ENCODE measurements at regions not wholly inside any gene's neighbourhood (a gene's known extent, or its start where the extent isn't known, plus 50 kb on each side); places are given as distances from the start of the nearest gene placed in this dataset.
"Not testable (repeated sequence)": the region's sequence is repeated elsewhere in the genome, so short reads cannot be mapped to it uniquely, and the experiment has no call there.

DNA sequence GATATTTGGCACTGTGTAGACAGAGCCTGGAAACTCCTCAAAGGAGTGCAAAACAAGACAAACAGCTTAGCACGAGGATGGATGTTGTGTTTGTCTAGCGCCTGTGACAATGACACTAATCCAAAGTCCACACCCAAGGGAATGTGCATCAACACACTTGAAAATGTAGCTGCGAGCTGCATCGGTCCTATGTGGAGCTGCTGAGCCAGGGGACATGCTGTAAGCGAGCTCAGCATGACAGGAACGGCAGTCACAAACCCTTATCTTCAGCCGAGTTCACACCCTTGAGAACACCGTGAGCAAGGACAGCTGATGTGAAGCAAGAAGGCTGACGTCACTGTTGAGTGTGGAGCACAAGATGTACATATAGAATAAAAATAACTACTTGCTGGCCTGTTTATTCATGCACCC is 684.3 kb downstream of the QKI start:
- DNase-seq = no peak

DNA sequence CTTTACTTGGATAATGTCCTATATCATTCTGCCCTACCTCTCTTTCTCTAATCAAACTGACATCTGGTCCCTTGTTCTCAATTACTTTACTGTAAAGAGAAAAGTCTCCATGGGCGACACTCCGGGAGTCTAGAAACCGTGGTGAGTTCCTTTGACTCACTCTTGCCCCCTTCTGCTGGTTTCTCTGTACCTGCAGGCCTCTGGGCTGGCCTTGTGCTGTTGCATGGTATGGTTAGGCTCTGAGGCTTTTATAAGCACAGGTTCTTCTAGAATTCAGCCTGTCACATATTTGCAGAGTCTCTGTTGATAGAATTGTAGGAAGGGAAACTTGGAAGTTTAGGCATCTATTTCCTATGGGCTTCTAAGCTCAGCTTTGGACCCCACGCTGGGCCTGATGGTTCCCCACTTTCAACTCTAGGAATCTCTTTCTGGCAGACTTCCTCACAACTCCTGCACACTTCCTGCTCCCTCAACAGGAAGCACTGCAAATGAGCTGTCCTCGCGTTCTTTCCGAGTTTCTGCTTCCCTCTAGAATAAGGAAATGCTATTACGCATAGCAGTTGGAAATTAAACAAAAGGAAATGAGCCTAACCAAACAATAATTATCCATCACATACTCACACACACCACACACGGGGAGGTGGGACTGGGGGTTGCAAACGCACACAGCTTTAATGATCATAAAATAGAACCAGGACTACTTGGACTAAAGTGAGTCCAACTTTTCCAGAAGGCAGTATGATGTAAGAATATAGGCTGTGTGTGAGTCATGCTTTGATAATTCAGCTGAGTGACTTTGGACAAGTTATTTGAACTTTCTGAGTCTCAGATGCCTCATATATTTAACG is 683.3 kb downstream of the QKI start:
- DNase-seq = no peak

DNA sequence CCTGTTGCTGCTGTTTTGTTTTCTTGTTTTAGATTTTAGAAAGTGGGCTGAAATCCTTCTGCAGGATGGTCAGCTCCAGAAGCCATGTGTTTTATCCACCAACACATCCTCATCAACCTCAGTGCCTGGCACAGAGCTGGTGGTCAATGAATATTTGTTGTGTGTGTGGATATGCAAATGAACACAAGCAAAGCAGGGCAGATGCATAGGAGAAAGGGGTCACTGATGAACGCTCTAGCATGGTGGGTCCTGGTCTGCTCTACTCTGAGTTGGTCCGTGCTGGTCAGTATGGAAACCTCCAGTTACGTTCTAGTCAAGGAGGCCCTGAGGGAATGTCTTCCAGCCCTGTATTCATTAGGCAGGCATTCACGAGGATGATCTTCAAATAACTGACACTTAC is 682.5 kb downstream of the QKI start:
- no peak for DNase-seq

DNA sequence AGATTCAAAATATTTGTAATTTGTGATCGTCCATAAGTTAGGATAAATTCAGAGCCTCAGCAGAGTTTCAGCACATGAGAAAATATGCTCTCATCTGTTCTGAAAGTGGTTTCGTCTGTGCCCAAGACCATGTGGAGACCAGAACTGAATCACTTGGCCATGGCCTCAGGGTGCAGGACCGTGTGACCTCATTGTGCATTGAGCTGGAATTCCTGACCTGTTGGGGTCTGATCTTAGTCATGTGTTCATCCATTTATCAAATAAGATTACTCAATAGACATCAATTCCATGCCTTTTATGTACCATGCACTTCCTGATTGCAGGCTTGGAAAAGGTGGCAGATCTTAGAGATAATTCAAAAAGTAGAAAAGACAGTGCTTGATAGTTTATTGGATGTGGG is 680.5 kb downstream of the QKI start:
- DNase-seq = no peak

DNA sequence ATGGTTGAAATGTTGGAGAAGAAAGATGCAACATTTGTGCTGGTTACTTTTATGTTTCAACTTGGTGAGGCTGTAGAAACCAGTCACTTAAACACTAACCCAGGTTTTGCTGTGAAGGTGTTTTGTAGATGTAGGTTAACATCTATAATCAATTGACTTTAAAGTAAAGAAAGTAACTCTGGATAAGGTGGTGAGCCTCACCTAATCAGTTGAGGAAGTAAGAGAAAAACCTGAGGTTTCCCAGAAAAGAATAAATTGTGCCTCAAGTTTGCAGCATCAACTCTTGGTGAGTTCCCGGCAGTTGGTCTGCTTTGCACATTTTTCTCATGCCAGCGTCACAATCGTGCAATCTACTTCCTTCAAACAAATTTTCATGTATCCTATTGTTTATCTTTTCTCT is 673.4 kb downstream of the QKI start:
- DNase-seq = no peak

DNA sequence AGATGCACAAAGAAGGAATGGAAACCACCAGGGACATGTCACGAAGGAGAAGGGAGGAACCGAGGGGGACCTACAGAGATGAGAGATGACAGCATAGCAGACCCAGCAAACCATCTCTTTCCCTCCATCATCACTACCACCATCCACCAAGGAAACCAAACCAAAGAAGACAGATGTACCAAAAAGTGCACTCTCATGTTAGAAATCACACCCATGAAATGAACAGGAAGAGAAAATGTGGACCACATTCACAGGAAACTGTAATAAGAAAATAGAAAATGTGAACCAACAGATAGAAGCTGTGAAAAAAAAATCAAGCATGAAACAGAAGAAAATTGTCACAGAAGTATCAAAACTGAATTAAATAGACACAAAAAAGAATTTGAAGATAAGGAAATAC is 672.7 kb downstream of the QKI start:
- no peak for DNase-seq

DNA sequence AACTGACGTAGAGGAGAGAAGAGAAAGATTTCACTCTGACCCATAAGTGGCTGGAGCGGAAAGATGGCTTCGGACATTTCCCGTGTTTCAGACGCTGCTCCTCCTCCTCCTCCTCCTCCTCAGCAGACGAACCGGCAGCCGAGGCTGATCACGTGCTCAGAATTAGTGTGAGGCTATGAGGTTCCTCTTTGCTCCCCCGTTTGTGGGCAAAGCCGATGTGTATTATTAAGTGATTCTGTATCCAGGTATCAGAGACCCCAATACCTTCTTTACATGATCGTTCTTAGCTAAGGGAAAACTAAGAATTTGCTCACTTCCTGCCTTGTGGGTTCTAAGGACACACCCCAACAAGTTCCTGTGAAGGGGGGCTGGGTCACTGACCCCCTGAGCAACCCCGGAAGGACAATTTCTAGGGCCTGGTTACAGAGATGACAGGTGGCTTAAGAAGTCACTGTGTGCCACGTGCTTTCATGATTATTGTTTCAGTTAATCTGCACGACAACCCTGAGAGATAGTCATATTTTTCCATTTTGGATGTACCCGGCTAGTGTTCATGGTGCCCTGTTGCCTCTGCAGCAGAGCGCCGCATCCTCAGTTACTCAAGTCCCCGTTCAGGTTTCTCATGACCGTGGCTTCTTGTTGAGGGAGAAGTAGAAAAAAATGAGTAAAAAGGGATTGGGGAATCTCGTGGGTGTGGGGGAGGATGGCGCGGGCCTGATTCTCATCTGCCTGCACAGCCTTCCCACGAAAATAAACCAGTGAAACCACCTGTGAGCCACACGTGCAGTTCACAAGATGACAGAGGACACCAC is 671.8 kb downstream of the QKI start:
- no peak for DNase-seq

DNA sequence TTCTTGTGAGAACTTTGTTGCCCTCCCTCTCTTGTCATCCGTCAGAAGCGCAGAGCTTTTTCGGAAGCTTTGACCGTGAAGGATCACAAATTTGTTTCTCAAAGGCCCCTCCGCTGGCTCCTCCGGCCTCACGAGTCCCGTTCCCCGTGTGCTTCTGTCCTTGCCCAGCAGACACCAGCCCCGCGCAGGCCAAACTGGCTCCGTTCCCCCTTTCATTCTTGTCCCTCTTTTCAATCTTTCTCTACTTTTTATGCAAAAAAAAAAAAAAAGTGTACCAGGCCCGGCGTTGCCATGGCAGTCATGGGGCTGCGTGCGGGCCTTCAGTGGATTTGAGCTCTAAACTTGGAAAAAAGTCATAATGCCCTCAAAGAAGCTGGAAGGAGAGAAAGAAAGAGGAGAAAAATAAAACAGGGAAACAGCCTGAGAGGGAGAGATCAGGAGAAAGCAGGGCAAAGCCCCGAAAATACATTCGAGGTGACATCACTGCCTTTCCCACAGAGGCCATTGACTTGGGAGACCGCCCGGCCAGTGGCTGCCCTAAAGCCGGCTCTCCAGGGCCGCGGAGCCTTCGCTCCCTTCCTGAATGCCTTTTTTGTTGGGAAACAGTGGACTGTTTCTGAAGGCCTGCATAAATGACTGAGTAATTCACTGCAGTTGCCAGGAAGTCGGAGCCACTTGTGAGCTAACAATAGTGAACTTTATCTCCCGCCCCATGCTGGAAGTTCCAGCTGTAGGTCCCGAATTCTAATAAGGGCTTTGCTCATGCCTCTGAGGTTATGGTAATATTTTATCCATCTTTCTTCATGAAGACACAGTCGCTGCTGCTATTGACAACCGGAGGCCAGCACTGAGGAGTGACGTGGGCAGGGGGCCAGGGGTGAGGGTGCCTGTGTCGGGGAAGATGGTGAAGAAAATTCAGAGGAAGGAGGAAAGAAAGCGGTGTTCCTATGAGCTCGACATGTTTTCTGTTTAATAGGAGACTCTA is 670.9 kb downstream of the QKI start:
- no peak for DNase-seq

DNA sequence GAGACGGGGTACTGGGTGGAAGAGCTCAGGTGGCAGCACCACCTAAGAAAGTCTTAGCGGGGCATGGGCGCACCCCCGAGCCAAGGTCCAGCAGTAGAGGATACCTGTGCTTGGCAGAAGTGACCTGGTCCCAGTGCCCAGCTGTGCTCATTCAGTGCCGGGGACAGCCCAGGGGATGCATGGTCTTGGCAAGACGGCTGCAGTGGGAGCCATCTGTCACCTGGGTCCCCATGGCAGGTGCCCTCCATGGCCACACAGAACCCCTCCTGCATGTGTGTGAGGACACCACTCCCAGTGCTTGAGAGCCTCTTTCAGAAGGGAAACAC is 664.7 kb downstream of the QKI start:
- DNase-seq = no peak

DNA sequence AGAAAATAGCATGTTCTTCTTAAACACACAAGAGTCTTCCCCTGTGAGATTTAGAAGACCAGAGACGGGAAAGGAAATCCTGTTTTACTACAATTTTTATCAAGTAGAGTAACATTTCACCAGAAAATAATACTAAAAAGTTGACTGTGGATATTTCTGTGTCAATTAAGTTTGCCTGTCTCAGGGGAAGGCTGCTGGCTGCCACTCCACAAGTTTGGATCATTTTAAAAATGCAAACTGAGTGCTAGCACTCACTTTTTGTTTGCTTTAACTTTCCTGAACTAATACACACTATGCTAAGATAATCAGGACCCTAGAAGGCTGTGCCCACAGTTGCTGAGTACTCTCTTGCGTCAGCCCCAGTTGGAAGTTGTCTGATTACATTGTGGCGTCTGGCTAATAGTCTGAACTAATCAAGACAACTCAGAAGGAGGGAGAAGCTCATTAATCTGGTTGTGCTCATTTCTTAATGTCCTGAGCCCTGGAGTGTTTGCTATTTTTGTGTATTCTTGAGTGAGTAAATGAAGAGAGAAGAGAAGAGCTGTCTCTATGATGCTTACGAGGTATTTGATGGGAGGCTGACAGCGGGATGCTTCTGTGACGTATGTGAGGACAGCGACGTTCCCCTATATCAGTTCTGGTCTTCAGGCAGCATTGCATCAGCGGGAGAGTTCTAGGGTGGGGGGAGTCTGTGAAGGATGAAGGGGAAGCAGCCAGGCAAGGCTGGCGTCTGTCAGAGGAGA is 664.2 kb downstream of the QKI start:
- DNase-seq = no peak

DNA sequence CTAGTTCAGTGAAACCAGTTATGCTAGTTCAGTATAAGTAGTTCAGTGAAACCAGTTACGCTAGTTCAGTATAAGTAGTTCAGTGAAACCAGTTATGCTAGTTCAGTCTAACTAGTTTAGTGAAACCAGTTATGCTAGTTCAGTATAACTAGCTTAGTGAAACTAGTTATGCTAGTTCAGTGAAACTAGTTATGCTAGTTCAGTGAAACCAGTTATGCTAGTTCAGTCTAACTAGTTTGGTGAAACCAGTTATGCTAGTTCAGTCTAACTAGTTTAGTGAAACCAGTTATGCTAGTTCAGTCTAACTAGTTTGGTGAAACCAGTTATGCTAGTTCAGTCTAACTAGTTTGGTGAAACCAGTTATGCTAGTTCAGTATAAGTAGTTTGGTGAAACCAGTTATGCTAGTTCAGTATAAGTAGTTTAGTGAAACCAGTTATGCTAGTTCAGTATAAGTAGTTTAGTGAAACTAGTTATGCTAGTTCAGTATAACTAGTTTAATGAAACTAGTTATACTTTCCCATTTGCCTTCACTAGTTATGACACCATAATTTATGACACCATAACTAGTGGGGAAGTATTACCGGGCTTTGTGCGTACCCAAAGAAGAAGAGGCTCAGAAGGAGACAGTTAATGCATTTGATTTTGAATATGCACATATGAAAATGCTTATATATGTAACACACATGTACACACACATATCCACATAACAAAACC is 662.5 kb downstream of the QKI start:
- not testable (repeated sequence) for DNase-seq

DNA sequence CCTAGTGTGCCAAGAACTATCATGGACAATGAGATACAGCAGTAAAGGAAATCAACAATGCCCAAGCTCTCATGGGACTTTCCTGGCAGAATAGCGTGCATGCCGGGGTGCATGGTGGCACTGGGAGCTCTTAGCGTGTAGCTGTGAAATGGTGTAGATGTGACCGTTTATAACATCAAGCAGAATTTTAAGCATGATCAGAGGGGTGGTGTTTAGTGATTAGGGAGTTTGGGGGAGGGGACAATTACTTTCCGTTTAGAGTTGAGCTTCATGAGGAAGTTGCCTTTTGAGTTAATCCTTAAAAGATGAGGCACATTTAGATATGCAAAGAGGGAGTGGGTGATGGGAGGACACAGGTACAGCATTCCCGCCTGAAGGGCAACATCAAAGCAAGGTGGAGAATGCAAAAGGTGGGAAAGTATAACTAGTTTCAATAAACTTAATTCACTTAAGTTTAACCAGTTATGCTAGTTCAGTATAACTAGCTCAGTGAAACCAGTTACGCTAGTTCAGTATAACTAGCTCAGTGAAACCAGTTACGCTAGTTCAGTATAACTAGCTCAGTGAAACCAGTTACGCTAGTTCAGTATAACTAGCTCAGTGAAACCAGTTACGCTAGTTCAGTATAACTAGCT is 661.6 kb downstream of the QKI start:
- DNase-seq = no peak

DNA sequence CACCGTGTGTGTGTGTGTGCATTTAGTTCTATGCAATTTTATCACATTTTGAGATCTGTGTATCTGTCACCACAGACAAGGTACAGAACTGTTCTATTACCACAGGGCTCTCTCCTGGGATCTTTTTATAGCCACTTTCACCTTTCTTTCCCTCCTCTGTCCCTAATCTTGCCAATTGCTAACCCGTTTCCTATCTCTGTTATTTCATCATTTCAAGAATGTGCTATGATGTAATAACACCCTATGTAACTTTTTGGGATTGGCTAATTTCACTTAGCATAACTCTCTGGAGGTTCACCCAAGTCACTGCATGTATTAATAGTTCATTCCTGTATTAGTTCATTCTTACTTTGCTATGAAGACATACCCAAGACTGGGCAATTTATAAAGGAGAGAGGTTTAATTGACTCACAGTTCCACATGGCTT is 657.7 kb downstream of the QKI start:
- no peak for DNase-seq

DNA sequence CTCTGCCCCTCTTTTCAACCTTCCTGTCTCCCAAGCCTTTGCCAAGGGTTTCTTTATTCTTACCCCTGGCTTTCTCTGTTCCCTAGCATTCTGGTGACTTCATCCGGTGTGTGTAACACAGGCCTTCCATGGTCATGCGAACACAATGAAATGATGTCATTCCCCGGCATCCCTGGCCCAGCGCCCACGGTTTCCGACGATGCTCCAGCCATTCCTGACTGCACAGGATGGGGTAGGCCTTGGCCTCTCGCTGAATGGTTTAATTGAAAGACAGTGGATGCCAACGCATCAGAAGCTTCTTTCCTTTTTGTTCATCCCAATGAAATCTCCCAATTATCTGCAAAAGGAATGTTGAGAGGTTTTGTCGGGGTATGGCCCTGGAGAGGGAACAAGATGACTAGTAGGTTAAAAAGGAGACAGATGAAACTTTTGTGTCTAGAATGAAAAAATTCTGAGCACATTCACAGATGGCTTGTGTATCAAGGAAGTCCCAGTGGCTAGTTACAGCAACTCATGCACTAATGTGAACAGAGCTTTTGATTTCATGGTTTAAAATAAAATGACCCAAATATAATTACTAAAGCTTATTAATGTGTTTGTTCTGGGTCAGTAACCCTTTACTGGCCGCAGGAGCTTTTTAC is 655.0 kb downstream of the QKI start:
- DNase-seq = no peak

DNA sequence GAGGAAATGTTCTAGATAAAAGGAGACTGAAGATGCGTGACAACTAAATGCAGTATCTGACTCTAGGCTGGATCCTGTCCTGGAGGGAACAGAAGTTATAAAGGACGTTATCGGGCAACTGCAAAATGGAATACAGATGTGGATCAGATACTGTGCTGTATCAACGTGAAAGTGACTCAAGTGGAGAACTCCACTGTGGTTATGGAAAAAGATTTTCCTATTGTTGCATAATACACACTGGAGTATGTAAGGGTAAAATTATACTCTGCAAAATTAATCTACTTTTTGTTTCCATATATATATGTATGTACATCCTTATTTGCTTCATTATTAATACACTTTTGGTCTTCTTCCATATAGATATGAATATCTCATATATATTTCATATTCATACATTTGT is 654.0 kb downstream of the QKI start:
- DNase-seq = no peak

DNA sequence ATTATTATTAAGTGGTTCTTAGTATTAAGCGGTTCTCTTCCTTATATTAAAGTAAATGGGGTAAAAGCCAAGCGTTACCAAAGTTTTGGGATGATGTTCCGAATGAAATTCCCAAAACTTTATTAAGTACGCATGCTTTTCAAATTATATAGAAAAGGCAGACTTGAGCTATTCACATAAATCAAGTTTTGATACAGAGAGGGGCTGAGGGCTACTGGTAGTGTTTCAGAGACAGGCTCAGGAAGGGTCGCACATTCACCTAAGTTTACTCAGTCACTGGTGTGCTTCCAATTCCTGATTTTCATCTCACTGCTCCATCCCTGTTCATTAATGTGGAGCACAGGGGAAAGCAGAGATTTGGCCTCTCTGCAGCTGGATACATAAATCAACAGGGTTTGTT is 652.2 kb downstream of the QKI start:
- DNase-seq = no peak

DNA sequence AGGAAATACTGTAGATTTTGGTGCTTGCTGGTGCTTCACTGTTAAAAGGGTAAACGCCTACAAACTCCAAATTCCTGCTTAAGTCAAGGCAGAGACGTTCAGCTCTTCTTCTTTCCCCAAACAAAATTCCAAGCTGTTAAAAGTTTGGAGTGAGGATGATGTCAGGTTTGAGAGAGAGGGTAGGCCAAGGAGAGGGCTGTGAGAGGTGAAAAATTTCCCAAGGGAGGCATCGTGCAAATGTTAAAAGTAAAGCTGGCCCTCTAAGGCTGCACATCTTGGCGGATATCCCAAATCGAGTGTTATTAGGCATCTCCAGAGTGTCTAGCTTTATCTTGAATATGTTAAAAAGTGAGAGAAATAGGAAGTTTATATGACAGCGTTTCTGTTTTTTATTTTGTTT is 651.8 kb downstream of the QKI start:
- DNase-seq = no peak

DNA sequence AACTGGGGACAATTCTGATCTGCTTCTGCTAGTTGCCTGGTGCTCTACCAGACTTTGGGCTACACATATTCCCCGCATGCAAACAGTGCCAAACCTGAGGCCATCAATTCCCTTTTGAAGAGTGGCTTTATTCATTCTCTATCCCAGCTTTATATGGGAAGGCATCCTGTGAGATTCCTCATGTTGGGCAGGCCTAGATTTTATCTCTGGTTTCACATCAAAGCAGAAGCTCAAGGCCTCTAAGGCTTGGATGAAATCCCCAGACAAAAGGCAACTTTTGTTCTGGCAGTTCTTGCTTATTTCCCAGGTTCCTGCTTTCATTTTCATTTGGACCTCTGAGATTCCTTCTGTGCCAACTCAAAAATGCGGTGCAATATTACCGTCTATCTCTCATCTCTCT is 648.8 kb downstream of the QKI start:
- DNase-seq = no peak

DNA sequence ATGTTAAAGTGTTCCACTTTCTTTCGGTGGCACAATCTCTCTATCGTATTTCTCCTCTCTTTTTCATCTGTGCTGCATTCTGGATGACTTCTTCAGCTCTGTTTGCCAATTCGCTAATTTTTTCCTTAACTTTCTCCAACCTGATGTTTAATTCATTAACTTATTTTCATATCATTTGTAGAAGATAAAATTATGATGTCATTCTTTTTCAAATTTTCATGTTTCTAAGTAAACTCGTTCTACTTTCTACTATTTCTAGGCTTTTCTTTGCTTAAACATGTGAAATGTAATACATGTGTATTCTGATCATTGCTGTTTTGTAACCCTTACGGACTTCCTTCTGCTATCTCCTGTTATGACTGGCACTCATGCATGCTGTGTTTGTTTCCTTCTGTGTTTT is 648.4 kb downstream of the QKI start:
- no peak for DNase-seq

DNA sequence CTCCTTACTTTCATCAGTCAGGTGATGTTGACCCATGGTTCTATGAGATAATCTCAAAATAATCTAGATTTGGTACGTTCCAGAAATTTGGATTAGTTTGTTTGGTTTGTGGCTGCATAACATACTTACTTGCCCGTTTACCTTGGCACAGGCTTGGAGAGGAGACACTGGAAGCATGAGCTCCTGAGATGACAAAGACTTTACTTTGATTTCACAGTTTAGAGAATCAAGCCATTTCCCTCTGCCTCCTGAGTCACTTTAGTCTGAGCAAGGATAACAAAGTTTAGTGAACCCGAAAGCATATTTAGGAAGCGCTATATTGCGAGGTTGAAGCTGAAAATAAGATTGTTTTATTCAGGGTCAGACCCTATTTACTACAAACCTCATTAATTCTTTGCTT is 643.4 kb downstream of the QKI start:
- DNase-seq = no peak

DNA sequence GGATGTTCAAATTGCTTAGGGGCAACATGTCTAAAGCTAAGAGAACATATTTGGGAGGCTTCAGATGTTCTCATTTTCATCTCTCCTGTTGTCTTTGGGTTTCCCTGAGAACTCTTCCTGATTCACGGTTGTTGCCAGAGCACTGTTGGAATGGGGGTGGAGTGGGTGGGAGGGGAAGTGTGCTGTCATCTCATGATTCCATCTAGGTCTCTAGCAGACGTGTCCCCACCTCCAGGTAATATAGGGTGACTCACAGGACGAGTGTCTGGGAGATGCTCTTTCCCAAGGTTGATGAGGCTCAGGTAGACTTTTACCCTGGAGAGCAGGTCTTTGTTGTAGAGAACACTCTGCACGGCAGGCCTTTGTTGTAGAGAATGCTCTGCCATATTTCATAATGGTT is 636.9 kb downstream of the QKI start:
- no peak for DNase-seq

Data from activated CD8-positive, alpha-beta memory T cell treated with anti-CD3 and anti-CD28 coated beads for 24 hours (primary cell).